ENCODE measurements at regions not wholly inside any gene's neighbourhood (a gene's known extent, or its start where the extent isn't known, plus 50 kb on each side); places are given as distances from the start of the nearest gene placed in this dataset.

- TF ChIP-seq POLR2AphosphoS5 (IDR thresholded peaks at IDR 0.05) (no peak), EP300 (IDR thresholded peaks at IDR 0.05) (no peak)
Measured at GRCh38 chr18:75897386-75897785, 469.9 kb upstream of the SMIM21 start.
